CD4-positive, alpha-beta T cell treated with Interleukin-12 subunit alpha and Interleukin-12 subunit beta, for 1 hour (primary cell): ENCODE measurements at regions not wholly inside any gene's neighbourhood (a gene's known extent, or its start where the extent isn't known, plus 50 kb on each side); places are given as distances from the start of the nearest gene placed in this dataset.
"Not testable (repeated sequence)": the region's sequence is repeated elsewhere in the genome, so short reads cannot be mapped to it uniquely, and the experiment has no call there.

ENCODE experiments used
- DNase-seq: peaks from one replicate; pipeline ENCODE4 v3.0.0-alpha.2; 2020

DNA sequence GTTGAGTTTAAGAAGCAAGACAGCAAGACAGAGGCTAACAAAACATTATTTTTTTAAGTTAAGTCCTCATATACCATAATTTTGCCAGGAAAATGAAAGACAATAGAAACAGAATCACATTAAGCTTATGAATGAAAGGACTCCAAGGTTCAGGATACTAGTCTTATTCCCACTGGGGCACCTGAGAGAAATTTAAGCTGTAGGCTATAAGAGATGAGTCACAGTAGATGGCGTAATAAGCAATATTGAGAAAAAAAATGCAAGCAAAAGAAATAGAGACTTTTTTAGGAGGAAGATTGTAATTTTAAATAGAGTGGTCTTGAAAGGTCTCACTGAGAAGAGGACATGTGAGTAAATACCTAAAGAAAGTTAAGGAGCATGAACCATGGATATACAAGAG is 57.1 kb upstream of the KIF2B start:
- DNase-seq: no peak

DNA sequence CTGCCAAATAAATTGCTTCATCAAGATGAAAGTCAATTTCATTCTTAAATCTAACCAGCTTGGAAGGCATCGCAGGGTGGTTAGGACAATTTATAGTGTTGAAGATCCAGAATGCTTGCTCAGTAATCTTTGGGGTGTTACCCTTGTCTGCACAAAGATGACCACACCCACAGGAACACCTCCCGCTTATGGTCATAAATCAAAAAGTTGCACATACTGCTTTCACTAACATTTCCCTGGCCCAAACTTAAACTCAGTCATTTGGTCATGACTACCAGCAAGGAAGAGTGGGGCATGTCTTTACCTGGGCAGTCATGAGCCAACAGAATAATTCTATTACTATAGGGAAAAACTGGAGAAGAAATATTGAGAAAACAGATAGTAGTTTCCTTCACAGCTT is 57.6 kb upstream of the KIF2B start:
- DNase-seq: no peak

- DNase-seq: no peak
Measured at GRCh38 chr17:53757559-53757958, 65.2 kb upstream of the KIF2B start.

DNA sequence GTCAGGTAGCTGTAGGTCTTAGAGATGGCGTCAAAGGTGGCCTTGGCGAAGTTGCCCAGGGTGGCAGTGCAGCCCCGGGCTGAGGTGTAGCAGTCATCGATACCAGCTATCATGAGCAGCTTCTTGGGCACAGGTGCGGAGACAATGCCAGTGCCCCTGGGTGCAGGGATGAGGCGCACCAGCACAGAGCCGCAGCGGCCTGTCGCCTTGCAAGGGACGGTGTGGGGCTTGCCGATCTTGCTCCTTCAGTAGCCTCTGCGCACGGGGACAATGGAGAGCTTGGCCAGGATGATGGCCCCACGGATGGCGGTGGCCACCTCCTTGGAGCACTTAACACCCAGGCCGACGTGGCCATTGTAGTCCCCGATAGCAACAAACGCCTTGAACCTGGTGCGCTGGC is 65.6 kb upstream of the KIF2B start:
- not testable (repeated sequence) for DNase-seq

DNA sequence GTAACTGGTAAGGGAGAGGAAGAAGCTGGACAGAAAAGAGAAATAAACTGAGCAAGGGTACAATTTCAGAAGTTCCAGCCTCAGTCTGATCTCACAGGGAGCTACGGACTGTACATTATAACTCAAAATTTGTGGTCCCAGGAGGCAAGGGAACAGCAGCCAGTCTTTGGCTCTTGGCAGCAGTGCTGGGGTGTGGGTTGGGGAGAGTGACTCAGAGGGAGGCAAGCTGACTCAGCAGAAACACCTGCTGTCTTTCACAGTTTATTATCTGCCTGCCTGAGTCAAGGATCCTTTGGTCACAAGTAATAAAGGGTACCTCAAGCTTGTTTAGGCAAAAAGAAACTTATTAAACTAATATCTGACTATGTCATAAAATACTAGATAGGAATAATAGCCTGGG is 73.5 kb upstream of the KIF2B start:
- DNase-seq: no peak

DNA sequence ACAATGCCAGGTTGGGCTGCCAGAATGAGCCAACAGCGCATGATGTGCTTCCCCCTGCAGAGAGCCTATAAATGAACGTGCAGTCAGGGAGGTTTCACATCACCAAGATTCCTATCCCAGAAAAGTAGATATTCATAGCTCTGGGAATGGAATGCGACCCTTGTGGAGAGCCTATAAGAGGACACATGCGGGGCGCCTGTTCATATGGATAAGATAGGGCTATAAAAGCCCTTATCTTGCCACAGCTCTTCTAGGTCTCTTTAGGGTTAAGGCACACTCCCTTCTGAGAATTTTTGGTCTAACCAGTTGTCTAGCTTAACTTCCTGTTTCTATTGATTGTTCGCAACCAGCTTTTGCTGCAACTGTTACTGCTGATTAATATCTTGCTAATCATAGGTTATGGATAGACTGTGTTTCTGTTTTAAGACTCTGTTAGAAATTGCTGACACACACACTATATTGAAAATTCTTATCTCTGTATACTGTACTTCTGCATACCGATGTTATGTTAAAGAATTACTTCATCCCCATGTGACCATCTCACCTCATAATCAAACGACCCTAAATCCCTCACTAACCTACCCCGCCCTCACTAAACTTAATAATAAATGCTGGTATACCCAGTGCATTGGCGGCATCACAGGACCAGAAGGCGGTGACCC is 74.4 kb upstream of the KIF2B start:
- DNase-seq: not testable (repeated sequence)

- no peak for DNase-seq
Measured at GRCh38 chr17:53740312-53740711, 82.4 kb upstream of the KIF2B start.

DNA sequence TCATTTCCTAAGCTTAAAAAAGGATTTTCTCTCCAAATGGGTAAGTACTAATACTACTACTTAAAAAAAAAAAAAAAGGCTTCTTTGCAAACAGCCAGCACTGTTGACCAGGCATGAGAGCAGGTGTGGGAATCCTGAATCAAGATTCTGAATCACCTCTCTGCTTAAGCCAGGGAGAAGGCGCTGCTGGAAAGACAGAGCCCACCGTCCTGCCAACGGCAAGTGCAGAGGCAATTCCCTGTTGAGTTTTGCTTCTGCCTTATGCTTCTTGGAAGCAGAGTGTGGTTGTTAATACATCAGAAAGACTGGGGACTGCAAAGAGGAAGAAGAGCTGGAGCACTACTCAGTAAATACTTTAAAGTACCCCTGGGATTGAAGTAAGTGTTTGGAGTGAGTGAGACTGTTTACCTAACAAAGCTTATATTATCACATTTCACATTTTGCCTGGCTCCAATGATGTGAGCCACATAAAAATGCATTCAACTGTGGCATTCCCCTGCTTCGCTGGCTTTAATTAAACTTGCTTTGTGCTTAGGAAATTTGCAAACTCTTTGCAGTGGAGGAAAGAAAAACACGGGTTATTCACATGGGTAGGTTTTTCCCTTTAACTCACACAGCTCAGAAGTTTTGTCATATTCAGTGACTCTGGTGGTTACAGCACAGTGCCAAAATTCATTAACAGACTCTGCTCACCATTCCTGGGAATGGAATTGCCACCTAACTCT is 86.0 kb upstream of the KIF2B start:
- no peak for DNase-seq

GRCh38 chr17:53724726-53725125 is 98.0 kb upstream of the KIF2B start:
- DNase-seq: no peak

GRCh38 chr17:53722407-53722806 is 100.3 kb upstream of the KIF2B start:
- no peak for DNase-seq

DNA sequence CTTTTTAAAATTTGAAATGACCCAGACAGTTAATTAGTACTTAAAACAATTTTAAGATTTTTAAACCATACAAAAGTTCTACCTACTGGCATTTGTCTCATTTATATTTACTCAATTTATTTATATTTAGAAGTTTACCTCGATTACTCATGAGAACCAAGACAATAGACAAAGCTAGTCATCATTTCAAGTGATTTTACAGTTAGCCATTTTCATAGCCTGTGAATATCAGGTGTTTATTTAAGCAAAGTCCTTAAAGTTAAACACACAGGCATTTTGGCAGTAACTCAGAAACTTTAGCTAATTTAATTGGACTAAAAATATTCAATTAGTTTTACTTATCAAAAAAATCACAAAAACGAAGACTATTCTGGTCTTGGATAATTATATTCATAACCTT is 101.6 kb upstream of the KIF2B start:
- no peak for DNase-seq

DNA sequence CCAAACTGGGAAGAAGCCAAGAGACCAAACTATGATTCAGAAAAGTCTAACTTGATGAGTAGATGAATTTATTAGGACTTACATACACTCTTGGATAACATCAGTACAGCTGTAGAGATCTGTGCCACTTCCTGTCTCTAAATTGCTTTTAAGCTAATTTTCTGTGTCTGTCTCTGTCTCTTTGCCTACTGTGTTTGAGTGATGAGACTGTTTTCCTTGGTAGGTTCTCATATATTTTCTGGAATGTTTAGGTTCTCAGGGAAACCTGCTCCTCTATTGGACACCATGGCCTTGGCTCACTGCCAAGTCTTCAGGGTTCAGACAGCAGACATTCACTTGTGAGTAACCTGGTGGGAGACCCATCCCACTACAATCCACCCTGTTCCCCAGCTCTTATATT is 103.5 kb upstream of the KIF2B start:
- DNase-seq: no peak

- no peak for DNase-seq
Measured at GRCh38 chr17:53707566-53707965, 115.2 kb upstream of the KIF2B start.

DNA sequence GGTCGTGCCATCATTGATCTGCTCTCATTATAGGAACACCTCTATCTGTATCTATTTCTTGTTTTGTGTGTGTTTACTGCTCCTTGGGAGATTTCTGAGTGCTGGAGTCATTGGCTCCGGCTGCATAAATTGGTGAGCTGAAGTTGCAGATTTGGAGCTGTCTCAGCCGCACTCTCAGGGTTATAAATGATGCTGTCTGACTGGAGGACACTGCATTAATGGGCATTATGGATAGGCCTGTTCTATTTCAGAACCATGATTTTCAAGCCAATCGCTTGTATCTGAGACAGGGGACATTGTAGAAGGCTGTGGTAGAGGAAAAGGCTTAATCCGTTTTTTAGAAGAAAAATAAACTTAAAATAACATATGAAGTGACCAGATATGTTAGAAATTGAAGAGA is 126.4 kb upstream of the KIF2B start:
- no peak for DNase-seq

DNA sequence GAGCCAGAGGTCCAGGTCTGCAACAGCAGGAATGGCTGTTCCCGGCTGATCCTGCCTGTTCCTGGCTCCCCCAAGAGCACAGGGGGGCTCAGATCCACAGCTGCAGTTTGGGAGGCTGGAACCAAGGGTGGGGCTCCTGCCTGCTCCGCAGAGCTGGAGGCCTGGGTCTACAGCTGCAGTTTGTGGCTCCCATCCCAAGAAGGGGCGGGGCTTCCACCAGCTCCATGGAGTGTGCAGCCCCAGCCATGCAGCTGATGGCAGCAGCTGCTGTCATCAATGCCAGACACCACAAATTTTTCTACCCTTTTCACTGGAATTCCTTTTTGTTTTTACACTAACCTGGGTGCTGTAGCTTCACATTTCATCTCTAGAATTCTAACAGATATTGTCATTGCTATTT is 135.4 kb upstream of the KIF2B start:
- no peak for DNase-seq

DNA sequence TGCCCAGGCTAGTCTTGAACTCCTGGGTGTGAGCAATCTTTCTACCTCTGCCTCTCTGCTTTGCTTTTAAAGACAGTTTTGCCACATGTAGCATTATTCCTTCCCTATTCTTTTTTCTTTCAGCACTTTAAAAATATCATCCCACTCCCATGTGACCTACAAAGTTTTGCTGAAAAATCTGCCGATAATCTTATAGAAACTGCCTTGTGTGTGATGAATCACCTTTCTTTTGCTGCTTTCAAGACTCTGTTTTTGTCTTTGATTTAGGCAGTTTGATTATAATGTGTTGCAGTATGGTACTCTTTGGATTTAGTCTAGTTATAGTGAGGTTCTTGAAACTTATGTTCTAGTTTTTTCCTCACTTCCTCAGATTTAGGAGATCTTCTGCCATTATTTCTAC is 142.0 kb upstream of the KIF2B start:
- DNase-seq: no peak

DNA sequence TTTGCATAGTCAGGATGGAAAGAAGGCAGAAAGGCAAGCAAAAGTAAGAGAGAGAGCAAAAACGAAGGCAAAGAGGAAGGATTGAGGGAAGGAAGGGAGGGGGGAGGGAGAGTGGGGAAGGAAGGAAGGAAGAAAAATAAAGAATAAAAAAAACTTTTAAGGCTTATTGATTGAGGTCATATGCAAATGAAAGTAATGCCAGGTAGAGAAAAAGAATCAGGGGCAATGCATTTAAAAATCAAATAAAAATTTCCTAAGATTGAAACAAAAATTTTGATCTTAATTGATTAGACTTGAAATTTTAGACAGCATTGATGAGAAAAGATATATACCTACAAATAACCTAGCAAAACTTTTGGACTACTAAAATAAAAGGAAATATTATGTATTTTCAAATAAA is 153.9 kb upstream of the KIF2B start:
- no peak for DNase-seq

GRCh38 chr17:53662608-53663007 is 160.1 kb upstream of the KIF2B start:
- DNase-seq: no peak

DNA sequence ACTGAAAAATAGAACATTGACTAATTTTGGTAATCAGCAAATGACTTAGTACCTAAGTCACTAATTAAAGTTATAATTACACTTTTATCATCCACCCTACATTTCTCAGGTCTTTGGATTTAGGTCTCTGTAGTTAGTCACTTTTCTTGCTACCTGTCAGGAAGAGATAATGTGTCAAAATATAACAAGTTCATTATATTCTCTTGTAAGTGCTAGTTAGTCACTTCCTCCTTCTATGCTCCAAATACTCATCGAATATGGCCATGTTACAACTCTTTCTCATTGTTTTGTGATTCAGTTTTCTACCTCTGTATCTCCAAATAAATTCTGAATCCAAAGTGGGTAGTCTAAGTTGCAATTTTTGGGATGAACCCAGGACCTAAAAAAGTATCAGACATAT is 163.5 kb upstream of the KIF2B start:
- no peak for DNase-seq

GRCh38 chr17:53655591-53655990 is 167.1 kb upstream of the KIF2B start:
- no peak for DNase-seq

GRCh38 chr17:53649201-53649600 is 173.5 kb upstream of the KIF2B start:
- DNase-seq: no peak

DNA sequence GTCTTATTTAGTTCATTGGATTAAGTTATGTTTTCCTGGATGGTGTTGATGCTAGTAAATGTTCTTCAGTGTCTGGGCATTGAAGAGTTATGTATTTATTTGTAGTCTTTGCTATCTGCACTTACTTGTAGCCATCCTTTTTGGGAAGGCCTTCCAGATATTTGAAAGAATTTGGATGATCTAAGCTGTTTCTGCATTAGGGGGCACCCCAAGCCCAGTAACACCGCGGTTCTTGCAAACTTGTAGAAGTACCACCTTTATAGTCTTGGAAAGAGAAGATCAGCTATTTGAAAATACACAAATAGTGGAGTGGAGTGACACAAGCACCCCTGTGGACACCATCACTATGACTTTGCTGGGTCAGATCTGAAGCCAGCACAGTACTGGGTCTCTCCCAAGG is 175.9 kb upstream of the KIF2B start:
- no peak for DNase-seq

DNA sequence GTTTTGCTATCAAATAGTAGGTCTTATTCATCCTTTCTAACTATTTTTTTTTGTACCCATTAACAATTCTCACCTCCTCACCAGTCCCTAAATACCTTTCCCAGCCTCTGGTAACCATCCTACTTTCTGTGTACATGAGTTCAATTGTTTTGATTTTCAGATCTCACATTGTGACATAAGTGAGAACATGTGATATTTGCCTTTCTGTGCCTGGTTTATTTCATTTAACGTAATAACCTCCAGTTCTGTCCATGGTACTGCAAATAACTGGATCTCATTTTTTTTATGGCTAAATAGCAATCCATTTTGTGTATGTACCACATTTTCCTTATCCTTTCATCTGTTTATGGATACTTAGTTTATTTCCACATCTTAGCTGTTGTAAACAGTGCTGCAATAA is 181.9 kb upstream of the KIF2B start:
- DNase-seq: no peak

DNA sequence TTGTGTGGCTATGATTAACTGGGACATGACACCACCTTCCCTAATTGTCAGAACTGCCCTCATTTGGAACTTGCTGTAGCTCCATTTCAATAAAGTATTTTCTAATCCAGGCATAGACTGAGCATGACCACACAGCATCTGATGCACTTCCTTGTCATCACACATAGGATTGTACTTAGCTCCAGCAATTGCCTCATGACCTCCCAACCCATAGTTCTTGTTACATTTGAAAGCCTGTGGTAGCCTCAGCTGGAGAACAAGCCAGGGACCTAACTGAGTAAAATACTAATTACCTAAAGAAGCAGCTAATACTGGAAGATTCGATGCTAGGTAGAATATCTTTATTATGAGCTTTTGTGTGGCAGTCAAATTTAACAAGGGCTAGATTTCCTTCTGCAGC is 187.3 kb upstream of the KIF2B start:
- no peak for DNase-seq

DNA sequence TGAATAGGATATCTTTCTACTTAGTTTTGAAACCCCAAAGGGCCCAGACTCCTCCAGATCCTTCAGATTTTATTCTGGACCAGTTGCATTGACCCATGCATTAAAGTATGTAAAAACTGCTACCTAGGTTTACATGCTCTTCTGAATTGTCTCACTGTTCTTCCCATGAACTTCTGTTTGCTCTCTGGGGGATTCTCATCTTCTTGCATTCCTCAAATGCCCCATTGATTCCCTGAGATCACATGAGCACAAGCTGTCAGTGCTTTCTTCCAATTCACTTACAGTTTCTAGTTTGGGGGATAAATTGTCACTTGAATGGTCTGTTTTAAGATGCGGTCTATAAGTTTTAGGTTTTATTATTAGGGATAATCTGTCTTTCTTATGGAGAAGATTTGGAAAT is 188.9 kb upstream of the KIF2B start:
- no peak for DNase-seq
